ENCODE measurements at regions not wholly inside any gene's neighbourhood (a gene's known extent, or its start where the extent isn't known, plus 50 kb on each side); places are given as distances from the start of the nearest gene placed in this dataset.

DNA sequence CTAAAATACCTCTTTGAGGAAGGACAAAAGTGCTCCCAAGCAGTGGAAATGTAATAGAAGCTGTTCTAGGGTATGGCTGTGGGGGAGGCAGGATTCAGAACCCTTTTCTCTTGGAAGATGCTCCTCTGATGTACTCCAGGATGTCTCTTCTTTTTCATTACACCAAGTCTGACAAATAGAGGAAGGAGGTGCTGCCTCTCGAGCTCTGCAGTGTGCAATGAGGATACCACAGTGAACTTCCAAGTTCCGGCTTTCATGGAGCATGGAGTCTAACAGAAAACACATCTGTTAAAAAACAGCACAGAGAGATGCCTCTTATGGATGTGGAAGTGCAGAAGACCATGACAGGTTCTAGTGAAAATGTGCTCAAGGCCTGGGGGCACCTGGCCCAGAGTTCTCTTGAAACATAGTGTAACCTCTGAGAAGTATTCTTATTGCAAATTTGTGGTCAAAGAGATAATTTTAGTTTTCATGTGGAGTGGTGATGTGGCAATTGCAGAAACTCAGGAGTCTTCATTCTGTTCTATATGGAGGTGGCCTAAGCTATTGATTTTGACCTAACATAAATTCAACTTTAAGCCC, 362.0 kb upstream of the CITED2 start (continued):
- TF ChIP-seq KLF6 (CRISPR knock-in tag; IDR thresholded peaks at IDR 0.05; ENCODE audit: borderline replicate concordance) (no peak), ZNF79 (CRISPR knock-in tag; IDR thresholded peaks at IDR 0.05; ENCODE audit: low read depth) (no peak), MCM5 (IDR thresholded peaks at IDR 0.05; ENCODE audit: low read depth) (no peak), KAT8 (IDR thresholded peaks at IDR 0.05; ENCODE audit: low read depth) (no peak), ZNF217 (CRISPR knock-in tag; IDR thresholded peaks at IDR 0.05) (no peak), TCF7L2 (IDR thresholded peaks at IDR 0.05; ENCODE audit: low read depth, low read length) (no peak), U2AF2 (optimal IDR thresholded peaks at IDR 0.05; ENCODE audit: low read depth, low read length) (no peak)

DNA sequence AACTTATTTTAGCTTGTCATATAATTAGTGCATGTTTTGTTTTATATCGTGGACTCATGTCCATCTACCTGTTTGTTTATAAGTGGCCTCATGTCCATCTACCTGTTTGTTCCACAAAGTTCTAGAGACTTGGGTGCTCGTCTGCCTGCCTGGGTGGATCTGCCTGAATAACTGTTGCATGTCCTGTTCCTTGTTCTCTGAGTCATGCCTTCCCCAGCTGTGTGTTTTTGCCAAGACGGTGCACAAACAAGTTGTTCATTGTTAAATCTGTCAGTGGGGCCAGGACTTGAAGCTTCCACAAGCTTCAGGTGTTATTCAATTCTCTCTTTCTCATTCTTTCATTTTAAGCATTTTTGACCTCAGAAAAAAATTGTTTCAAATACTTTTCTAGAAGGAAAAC, 358.0 kb upstream of the CITED2 start:
- ChIA-PET CTCF (ENCODE audit: low intra/inter-chr PET ratio) (no interaction called here), POLR2A (interaction anchor here (0.6 to 1.5 kb wide), 5 partner anchors 8 to 416 kb away, joined by 3 to 5 read pairs (median 3); no protein-coding TSS in a partner anchor)
- DNase-seq (ENCODE audit: extremely low read depth in 1 of 4, low spot score in 3 of 4) (no peak), FAIRE-seq (no peak), ATAC-seq (peak; percentile 70)
- Histone ChIP-seq H3K9ac (ENCODE audit: insufficient read depth in 1 of 2, low read depth in 2 of 2, low read length in 2 of 2) (no peak overlapping the region), H3K9me3 (replicated peaks; ENCODE audit: control insufficient read depth, insufficient read depth, low read depth, low read length) (no peaks in the 10 kb centered on the region), H3K27me3 (ENCODE audit: control insufficient read depth in 2 of 2, insufficient read depth in 2 of 2, low read length in 2 of 2) (no peaks in the 10 kb centered on the region), H3K9me1 (ENCODE audit: control insufficient read depth, insufficient read depth, low read length) (no peaks in the 10 kb centered on the region), H3K36me3 (ENCODE audit: control insufficient read depth, insufficient read depth, low read length) (no peaks in the 10 kb centered on the region), H4K20me1 (replicated peaks; ENCODE audit: control insufficient read depth, insufficient read depth, low read length) (no peaks in the 10 kb centered on the region), H3K4me3 (no peak overlapping the region), H3K4me1 (replicated peaks in 1 of 2; ENCODE audit: control insufficient read depth in 2 of 2, insufficient read depth in 2 of 2, low read length in 2 of 2) (no peaks in the 10 kb centered on the region; a peak in 2 of 5 replicates), H3K27ac (ENCODE audit: extremely low read depth, low read depth, low read length) (no peak overlapping the region), H3K4me2 (ENCODE audit: insufficient read depth, low read length) (no peak overlapping the region), H3K79me2 (ENCODE audit: control insufficient read depth, insufficient read depth, low read length) (no peaks in the 10 kb centered on the region), H2AFZ (ENCODE audit: low read depth, low read length) (peak overlapping the region; percentile 63)
- in situ Hi-C loops (cut with MboI), result no loop called here
- intact Hi-C loops (cut with micrococcal nuclease), result no loop called here
- no TSS peak for BruUV-seq (replicated peaks)
- 17% methylated on average over 3 of the region's 3 CpGs for WGBS (ENCODE audit: insufficient coverage, low coverage, missing lambda C conversion rate)
- TF ChIP-seq, protein P1, sequence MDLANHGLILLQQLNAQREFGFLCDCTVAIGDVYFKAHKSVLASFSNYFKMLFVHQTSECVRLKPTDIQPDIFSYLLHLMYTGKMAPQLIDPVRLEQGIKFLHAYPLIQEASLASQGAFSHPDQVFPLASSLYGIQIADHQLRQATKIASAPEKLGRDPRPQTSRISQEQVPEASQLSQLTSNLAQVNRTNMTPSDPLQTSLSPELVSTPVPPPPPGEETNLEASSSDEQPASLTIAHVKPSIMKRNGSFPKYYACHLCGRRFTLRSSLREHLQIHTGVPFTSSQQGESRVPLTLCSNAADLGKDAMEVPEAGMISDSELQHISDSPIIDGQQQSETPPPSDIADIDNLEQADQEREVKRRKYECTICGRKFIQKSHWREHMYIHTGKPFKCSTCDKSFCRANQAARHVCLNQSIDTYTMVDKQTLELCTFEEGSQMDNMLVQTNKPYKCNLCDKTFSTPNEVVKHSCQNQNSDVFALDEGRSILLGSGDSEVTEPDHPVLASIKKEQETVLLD (IDR thresholded peaks at IDR 0.05), result no peak
- TF ChIP-seq NELFE (IDR thresholded peaks at IDR 0.05; ENCODE audit: insufficient read depth, insufficient read length), result no peak
- peak; percentile 38; the same call in 1 of the 2 replicates for TF ChIP-seq FOSL1 (tag; conservative IDR thresholded peaks at IDR 0.05)

All from K562 (cell line).